C4-2B (cell line): ENCODE measurements at regions not wholly inside any gene's neighbourhood (a gene's known extent, or its start where the extent isn't known, plus 50 kb on each side); places are given as distances from the start of the nearest gene placed in this dataset.

Source experiments
- CTCF ChIP-seq: fragments of 450-650 bp; conservative IDR thresholded peaks from 2 replicates; pipeline ENCODE4 v1.5.1; 2017; ENCODE audit warnings: mild to moderate bottlenecking
- ZFX ChIP-seq: fragments of 450-650 bp; IDR thresholded peaks from 2 replicates; pipeline ENCODE4 v1.6.1; 2017

GRCh38 chrX:28349888-28350287 lies 237.4 kb upstream of the IL1RAPL1 start:
- TF ChIP-seq CTCF, result no peak
- TF ChIP-seq ZFX, result no peak
